HG03039 (cell line): ENCODE measurements at regions not wholly inside any gene's neighbourhood (a gene's known extent, or its start where the extent isn't known, plus 50 kb on each side); places are given as distances from the start of the nearest gene placed in this dataset.

ENCODE experiments used
- ATAC-seq: cut with Tn5 transposase; IDR thresholded peaks from one replicate; pipeline ENCODE4 v1.9.1; 2021; ENCODE audit warnings: mild to moderate bottlenecking, moderate library complexity; ENCODE audit not compliant: unreplicated experiment

- no peak for ATAC-seq
These were observed 142.0 kb upstream of the UBE2E1 start for GRCh38 chr3:23663661-23664186.

DNA sequence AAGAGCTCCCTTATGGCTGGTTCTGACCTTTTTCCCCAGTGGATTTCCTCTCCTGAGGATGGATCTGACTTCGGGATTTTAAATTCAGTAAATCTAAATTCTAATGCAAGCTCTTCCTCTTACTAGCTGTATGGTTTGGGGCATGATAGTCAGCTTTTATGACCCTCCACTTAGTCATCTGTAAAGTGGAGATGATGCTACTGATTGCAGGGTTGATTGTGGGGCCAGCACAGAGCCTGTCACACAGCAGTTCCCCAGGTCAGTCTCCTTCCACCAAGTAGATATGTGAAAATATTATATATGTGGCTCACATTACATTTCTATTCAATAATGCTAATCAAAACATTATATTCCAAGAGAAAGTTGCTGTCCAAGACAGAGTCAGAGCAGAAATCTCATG is 141.3 kb upstream of the UBE2E1 start:
- ATAC-seq: no peak

GRCh38 chr3:23665741-23666140 is 140.0 kb upstream of the UBE2E1 start:
- no peak for ATAC-seq

- no peak for ATAC-seq
These were observed 138.9 kb upstream of the UBE2E1 start for GRCh38 chr3:23666818-23667217.

GRCh38 chr3:23667536-23668429 is 138.0 kb upstream of the UBE2E1 start:
- no peak for ATAC-seq

- ATAC-seq: no peak
These were observed 137.3 kb upstream of the UBE2E1 start for GRCh38 chr3:23668430-23668904.

- ATAC-seq: no peak
These were observed 136.1 kb upstream of the UBE2E1 start for GRCh38 chr3:23669541-23670255.

DNA sequence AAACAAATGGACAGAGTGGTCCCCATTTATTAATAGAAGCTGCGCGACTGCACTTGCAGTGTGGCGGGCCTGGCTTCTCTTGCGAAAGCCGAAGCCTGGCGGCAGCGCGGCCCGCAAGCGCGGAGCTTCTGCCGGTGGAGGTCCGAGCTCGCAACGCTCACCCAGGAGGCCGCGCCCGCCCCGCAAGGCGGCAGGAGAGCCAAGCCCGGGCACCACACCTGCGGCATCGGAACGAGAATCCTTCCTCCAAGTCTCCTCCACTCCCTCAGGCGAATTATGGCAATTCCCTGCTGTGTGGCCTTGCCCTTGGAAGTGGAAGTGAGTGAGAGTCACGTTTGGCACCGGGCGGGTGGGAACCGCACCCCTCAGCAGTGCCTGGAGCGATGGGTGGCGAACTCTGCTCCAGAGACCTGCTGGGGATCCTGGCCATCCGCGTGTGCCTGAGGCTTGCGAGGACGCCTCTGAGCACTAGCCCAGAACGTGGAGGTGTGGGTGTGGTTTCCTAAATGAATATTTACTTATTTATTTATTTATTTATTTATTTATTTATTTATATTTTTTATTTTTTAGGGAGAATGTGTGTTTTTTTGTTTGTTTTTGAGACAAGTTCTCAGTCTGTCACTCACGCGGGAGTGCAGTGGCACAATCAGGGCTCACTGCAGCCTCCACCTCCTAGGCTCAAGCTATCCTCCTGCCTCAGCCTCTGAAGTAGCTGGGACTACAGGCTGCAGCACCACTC is 133.7 kb upstream of the UBE2E1 start:
- no peak for ATAC-seq

- ATAC-seq: no peak
These were observed 133.1 kb upstream of the UBE2E1 start for GRCh38 chr3:23672628-23673027.

DNA sequence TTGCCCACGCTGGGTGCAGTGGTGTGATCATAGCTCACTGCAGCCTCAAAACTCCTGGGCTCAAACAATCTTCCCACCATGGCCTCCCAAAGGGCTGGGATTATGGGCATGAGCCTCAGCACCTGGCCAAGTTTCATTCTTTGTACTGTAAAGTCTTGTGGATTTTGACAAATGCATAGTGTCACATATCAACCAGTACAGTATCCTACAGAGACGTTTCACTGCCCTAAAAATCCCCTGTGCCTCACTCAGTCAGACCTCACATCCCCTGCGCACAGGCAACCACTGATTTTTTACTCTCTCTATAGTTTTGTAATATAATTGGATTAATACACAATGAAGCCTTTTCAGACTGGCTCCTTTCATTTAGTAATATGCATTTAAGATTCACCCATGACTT is 130.7 kb upstream of the UBE2E1 start:
- ATAC-seq: no peak

- ATAC-seq: no peak
These were observed 129.7 kb upstream of the UBE2E1 start for GRCh38 chr3:23676093-23676492.

DNA sequence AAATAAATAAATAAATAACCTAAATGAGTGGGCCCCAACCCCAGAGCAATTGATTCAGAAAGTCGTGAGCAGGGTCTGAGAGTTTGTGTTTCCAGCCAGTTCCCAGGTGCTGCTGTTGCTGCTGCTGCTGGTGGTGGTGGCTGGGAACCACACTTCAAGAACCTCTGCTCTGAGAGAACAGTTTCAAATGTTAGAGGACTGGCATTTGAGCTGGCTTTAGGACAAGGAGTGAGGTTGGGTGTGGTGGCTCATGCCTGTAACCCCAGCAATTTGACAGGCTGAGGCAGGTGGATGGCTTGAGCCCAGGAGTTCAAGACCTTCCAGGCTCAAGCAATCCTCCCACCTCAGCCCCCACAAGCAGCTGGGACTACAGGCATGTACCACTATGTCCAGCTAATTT is 123.1 kb upstream of the UBE2E1 start:
- ATAC-seq: no peak

DNA sequence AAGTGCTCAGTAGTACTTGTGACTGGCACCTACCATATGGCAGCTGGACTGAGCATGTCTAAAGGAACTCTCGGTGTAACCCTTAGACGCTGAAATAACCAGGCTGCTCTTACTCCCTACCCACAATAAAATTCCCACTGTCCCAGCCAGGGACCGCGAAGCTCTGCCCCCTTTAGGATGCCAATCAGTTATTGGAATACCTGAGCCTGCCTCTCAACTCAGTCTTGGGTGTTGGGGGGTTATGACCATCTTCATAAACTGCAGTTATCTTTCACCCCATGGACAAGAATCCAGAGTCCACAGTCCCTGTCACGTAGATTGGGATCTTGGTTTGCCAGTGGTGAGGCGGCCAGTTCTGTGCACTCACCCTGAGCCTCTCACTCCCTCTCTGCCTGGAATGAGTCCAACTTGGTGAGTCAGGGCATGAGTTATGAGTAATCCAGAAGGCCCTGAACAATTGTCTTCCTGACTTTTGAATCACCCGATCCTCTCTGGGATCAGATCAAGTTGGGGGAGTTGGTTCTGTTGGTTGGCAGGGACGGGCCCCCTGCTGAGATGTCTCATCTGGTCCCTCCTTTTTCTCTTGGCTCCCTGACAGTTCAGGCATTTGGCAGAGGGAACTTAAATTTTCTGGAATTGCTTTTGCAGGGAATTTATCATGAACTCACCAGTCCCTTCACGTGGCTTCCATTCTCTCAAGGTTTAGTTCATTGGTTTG is 120.1 kb upstream of the UBE2E1 start:
- no peak for ATAC-seq

- no peak for ATAC-seq
These were observed 119.2 kb upstream of the UBE2E1 start for GRCh38 chr3:23686519-23686918.

DNA sequence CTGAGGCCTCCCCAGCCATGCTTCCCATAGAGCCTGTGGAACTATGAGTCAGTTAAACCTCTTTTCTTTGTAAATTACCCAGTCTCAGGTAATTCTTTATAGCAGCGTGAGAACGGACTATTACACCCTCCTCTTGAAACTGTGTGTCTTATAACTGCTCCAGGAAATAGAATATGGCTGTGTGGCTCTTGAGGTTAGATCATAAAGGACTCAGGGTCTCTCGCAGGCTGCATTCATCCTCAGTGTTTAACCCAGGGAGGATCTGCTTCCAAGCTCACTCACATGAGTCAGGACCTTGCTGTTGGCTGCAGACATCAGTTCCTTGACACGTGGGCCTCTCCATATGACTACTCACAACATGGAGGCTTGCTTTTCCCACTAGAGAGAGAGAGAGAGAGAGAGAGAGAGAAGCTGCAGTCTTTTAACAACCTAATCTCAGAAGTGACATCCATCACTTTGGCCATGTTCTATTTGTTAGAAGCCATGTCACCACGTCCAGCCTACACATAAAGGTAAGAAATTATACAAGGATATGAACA is 114.3 kb upstream of the UBE2E1 start:
- ATAC-seq: no peak

DNA sequence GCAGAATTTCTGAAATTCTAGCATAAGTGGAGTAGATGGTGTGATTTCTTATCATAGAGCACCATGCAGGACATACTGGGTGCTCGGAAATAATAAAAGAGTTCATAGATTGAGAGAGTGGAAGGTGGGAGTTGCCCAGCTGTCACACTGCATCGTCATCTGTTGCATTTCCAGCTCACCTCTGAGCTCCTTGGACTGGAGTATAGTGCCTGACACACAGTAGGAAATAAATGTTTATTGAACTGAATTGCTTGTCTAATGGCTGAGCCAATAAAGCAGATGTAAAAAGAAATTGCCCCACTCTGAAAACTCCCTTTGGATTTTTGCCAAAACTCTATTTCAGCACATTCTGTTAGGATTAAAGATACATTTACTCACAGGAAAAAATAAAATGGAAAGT is 108.9 kb upstream of the UBE2E1 start:
- no peak for ATAC-seq

DNA sequence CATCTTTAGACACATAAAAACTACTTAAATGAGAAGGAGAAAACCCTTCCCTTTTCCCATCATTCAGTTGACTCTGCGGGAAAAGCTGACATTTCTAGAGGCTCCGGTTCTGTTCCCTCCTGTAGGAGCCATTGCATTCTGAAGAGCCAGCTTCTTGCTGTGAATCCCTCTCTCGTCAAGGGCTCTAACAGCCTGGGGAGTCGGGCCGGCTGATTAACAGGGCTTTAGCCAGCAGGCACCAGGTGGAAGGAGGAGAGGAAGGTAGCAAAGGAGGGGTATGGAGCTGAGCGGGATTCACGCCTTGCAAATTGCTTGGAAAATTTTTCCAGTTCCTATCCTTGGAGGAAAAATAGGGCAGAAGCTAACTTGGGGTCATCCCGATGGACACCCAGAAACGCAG is 108.3 kb upstream of the UBE2E1 start:
- ATAC-seq: no peak

- ATAC-seq: no peak
These were observed 107.0 kb upstream of the UBE2E1 start for GRCh38 chr3:23698652-23699313.

- ATAC-seq: no peak
These were observed 105.1 kb upstream of the UBE2E1 start for GRCh38 chr3:23700616-23701015.
